ACC112 (cell line): ENCODE measurements at regions not wholly inside any gene's neighbourhood (a gene's known extent, or its start where the extent isn't known, plus 50 kb on each side); places are given as distances from the start of the nearest gene placed in this dataset.

ENCODE experiments used
- H2AFZ ChIP-seq: fragments of 200-600 bp; sonication (generic); one replicate; pipeline ENCODE4 v1.6.0; 2017; ENCODE audit warnings: antibody characterized with exemption, low read length; ENCODE audit not compliant: unreplicated experiment
- H3K27ac ChIP-seq: fragments of 200-600 bp; sonication (generic); 2 replicates; pipeline ENCODE4 v1.5.1; 2014; ENCODE audit warnings: low read depth, mild to moderate bottlenecking, antibody characterized with exemption, low read length, moderate library complexity
- H3K27me3 ChIP-seq: fragments of 200-600 bp; sonication (generic); 2 replicates; pipeline ENCODE4 v1.6.1; 2014; ENCODE audit warnings: mild to moderate bottlenecking, antibody characterized with exemption, low read length, moderate library complexity, mixed read lengths; ENCODE audit not compliant: insufficient read depth
- H3K36me3 ChIP-seq: fragments of 200-600 bp; sonication (generic); 2 replicates; pipeline ENCODE4 v1.6.1; 2016; ENCODE audit warnings: mild to moderate bottlenecking, antibody characterized with exemption, low read length, moderate library complexity, mixed read lengths; ENCODE audit not compliant: insufficient read depth
- H3K4me1 ChIP-seq: fragments of 200-600 bp; sonication (generic); one replicate; pipeline ENCODE4 v1.6.1; 2016; ENCODE audit warnings: low read length, mixed read lengths; ENCODE audit not compliant: insufficient read depth, unreplicated experiment, control insufficient read depth
- H3K4me3 ChIP-seq: fragments of 200-600 bp; sonication (generic); 2 replicates; pipeline ENCODE4 v1.5.1; 2014; ENCODE audit warnings: mild to moderate bottlenecking, low read depth, low read length
- H3K79me2 ChIP-seq: fragments of 200-600 bp; sonication (generic); one replicate; pipeline ENCODE4 v1.6.0; 2016; ENCODE audit warnings: low read length; ENCODE audit not compliant: control insufficient read depth, unreplicated experiment, insufficient read depth

DNA sequence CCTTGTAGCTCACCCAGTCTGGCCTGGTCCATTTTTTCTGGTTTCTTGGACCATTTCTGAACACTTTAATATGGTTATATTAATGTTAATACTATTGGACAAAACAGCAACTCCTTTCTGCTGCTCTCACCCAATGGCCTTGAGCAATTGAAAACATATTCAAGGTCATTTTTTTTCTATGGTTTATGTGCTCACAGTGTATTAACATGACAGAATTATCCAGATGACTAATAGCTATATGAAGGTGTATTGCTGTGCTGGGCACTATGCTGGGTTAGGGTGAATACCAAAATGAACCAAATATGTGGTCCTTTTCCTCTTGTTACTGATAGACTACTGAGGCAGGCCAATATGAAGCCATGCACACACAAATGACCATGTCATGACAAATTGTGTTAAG lies 591.6 kb upstream of the PLXNA2 start:
- no peaks in the 10 kb centered on the region for H3K36me3 ChIP-seq

DNA sequence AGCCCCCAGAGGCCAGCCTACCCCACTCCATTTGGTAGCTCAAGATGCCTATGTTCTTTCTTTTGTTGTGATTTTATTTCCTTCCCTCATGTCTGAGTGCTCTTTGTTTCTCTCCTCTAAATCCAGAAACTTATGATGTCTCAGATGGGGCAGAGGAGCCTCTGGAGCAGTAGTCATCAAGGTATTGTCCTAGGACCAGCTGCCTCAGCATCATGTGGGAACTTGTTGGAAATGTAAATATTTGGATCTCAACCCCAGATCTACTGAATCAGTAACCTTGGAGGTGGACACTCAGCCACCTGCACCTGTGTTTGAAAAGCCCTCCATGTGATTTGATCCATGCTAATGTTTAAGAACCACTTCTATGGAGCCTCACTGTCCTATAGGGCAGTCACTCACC lies 593.1 kb upstream of the PLXNA2 start:
- no peak overlapping the region for H3K4me3 ChIP-seq
- H3K27ac ChIP-seq = no peak overlapping the region
- H3K4me1 ChIP-seq = no peaks in the 10 kb centered on the region
- H2AFZ ChIP-seq = no peak overlapping the region
- no peaks in the 10 kb centered on the region for H3K36me3 ChIP-seq
- H3K79me2 ChIP-seq = no peaks in the 10 kb centered on the region
- no peaks in the 10 kb centered on the region for H3K27me3 ChIP-seq

More for the DNA sequence above, 591.6 kb upstream of the PLXNA2 start:
- H3K4me3 ChIP-seq = no peak overlapping the region
- H3K79me2 ChIP-seq = no peaks in the 10 kb centered on the region
- no peaks in the 10 kb centered on the region for H3K27me3 ChIP-seq
- H2AFZ ChIP-seq = no peak overlapping the region
- H3K27ac ChIP-seq = no peak overlapping the region
- H3K4me1 ChIP-seq = no peaks in the 10 kb centered on the region

DNA sequence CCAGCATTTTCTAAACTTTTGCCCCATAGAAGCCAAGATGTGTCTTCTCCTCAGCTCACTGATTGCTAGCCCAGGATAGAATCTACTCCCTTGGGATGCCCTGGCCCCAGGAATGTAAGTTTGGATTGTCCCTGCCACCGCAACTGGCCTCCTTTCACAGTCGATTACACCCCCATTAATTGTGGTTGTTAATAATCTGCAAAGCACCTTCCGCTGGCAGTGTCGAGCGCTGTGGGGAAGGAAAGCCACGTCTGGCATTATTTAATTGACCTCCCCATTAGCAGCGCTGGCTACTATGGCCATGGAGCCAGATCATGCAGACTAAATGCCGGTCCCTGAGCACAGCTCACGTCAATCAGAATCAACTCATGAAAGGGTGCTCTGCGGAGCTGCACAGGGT lies 597.3 kb upstream of the PLXNA2 start:
- Histone ChIP-seq H3K4me3 (no peak overlapping the region), H3K36me3 (no peaks in the 10 kb centered on the region), H3K27ac (no peak overlapping the region), H3K79me2 (no peaks in the 10 kb centered on the region), H3K4me1 (no peaks in the 10 kb centered on the region), H3K27me3 (no peaks in the 10 kb centered on the region), H2AFZ (no peak overlapping the region)

DNA sequence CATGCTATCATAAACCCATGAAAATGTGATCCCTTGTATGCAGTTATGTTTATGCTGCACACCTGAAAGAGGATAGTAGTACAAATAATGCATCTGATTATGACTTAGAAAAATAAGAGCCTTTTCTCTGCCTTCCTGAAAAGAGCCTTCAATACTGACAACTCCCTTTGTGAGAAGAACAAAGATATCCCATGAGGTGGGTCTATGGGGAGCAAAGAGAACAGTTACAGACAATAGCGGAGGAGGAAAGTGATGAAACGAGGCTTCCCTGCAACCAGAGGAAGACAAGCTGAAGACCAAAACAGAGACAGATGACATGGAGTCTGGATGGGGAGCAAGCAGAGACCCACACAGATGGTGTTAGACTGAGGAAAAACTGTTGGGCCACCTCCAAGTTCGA lies 598.3 kb upstream of the PLXNA2 start:
- Histone ChIP-seq H3K4me3 (no peak overlapping the region), H3K79me2 (no peaks in the 10 kb centered on the region), H3K36me3 (no peaks in the 10 kb centered on the region), H3K27ac (no peak overlapping the region), H2AFZ (no peak overlapping the region), H3K4me1 (no peaks in the 10 kb centered on the region), H3K27me3 (no peaks in the 10 kb centered on the region)

DNA sequence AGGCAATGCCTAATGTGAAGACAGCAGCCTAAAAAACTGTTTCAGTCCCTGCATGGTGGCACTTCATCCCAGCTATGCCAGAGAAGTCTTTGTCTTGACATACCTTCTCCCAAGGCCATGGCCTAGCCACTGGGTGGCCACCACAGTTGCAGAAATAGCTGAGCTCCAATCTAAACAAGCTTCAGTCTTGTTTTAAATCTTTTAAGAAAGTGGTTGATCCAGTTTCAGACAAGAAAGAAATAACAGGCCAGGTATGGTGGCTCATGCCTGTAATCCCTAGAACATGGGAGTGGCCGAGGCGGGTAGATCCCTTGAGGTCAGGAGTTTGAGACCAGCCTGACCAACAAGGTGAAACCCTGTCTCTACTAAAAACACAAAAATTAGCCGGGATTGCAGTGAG lies 600.0 kb upstream of the PLXNA2 start:
- Histone ChIP-seq H3K79me2 (no peaks in the 10 kb centered on the region), H3K4me1 (no peaks in the 10 kb centered on the region), H3K27me3 (no peaks in the 10 kb centered on the region), H3K27ac (no peak overlapping the region), H3K4me3 (no peak overlapping the region), H3K36me3 (no peaks in the 10 kb centered on the region), H2AFZ (no peak overlapping the region)

DNA sequence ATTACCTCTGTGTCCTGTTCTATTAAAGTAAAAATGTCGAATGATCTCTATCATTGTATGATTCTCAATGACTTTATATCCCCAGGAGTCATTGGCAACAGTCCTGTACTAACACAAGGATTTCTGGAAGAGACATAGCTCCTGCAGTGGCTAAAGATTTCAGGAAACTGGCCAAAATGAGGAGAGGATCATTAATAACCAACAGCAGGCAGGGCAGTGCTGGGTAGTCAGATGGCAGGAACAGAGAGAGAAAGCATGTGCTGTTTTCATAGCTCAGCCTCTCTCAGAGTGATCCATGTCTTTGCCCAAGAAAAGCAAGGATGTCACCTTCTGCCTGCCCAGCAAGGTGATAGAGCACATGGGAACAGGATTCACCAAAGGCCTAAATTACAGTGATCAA lies 604.7 kb upstream of the PLXNA2 start:
- no peak overlapping the region for H3K4me3 ChIP-seq

DNA sequence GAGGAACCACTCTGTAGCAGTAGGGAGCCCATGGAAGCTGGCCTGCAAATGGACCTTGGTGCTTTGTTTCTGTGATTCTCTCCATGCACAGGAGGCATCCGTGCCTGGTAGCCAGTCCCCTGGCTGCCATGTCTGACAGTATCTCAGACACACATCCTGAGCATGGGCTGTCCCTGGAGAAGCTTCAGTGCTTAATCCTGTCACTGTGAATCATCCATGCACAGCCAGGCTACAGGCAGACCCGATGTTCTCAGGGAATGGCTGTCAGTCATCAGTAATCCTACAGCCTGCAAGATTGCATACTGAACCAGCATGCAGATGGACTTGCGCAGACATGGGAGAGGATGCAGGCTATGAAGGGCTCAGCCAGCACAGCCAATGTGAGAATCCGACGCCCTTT lies 606.3 kb upstream of the PLXNA2 start:
- no peaks in the 10 kb centered on the region for H3K27me3 ChIP-seq
- H3K4me3 ChIP-seq = no peak overlapping the region
- no peak overlapping the region for H3K27ac ChIP-seq
- no peak overlapping the region for H2AFZ ChIP-seq
- no peaks in the 10 kb centered on the region for H3K79me2 ChIP-seq
- no peaks in the 10 kb centered on the region for H3K4me1 ChIP-seq
- H3K36me3 ChIP-seq = no peaks in the 10 kb centered on the region

More for the DNA sequence above, 604.7 kb upstream of the PLXNA2 start:
- Histone ChIP-seq H3K4me1 (no peaks in the 10 kb centered on the region), H3K27me3 (no peaks in the 10 kb centered on the region), H3K27ac (no peak overlapping the region), H3K79me2 (no peaks in the 10 kb centered on the region), H2AFZ (no peak overlapping the region), H3K36me3 (no peaks in the 10 kb centered on the region)

DNA sequence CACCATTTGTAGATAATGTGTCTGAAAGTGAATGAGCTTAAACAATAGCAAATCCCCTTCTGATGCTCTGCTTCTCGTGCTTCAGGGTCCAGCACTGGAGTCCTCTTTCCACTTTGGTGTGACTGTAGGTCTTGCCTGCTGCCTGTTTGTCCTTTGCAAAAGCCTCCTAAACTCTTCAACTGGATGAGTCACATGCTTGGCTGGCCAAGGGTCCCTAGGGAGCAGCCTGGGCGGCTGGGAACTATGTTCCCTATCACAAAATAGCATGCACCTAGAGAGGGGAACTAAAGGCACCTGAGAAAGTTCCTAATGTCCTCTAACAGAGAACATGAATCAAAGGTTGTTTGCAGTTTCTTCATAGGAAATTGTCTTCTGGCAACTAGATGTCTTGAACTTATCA lies 607.2 kb upstream of the PLXNA2 start:
- Histone ChIP-seq H3K27ac (no peak overlapping the region), H3K79me2 (no peaks in the 10 kb centered on the region), H3K27me3 (no peaks in the 10 kb centered on the region), H3K4me3 (no peak overlapping the region), H3K4me1 (no peaks in the 10 kb centered on the region), H3K36me3 (no peaks in the 10 kb centered on the region), H2AFZ (no peak overlapping the region)

DNA sequence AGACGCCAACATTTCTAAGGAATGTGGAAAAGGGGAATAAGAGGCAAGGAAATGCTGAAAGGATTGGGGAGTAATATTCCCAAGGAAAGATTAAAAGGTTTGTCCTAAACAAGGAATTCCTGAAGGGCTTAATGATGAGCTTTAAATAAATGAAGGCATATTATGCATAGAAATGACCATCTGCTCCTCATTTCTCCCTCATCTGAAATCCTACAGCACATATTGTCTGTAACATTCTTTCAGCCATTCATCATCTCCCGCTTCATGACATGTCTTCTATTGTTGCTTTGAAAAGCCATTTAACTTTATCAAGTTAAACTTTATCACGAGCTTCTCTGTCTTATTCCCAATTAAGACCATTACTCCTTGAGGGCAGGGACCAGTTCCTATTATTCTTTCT lies 608.7 kb upstream of the PLXNA2 start:
- Histone ChIP-seq H3K36me3 (no peaks in the 10 kb centered on the region), H3K79me2 (no peaks in the 10 kb centered on the region), H2AFZ (no peak overlapping the region), H3K4me3 (no peak overlapping the region), H3K4me1 (no peaks in the 10 kb centered on the region), H3K27ac (no peak overlapping the region), H3K27me3 (no peaks in the 10 kb centered on the region)

DNA sequence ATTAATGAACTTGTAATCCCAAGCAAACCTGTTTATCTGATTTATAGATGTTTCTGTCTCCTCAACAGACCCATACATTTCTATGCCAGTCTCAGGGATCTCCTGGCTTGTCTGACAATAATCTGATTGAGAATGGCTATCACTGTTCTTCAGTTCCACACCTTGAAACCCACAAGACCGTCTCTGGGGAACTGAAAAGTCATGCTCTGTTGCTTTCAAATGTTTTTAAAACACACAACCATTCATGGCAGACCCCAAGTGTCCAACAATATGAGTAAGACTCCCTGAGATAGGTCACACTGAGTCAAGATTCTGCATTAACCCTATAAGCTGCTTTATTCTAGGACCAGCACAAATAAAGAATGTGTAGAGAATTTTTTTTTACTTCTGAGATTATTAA lies 611.2 kb upstream of the PLXNA2 start:
- Histone ChIP-seq H3K79me2 (no peaks in the 10 kb centered on the region), H3K36me3 (no peaks in the 10 kb centered on the region), H3K27me3 (no peaks in the 10 kb centered on the region), H3K4me3 (no peak overlapping the region), H3K27ac (no peak overlapping the region), H2AFZ (no peak overlapping the region), H3K4me1 (no peaks in the 10 kb centered on the region)

DNA sequence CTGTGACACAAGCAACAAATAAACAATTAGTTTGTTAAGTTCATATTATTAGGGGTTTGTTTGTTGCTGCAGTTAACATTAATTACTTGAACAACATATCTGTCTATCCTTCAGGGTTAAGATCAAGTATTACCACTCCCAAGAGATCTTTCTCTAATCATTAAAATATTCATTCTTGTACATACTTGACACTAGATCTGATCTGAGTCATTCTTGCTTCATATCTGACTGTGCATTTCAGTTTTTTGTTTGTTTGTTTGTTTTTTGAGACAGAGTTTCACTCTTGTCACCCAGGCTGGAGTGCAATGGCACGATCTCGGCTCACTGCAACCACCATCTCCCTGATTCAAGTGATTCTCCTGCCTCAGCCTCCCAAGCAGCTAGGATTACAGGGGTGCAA lies 613.3 kb upstream of the PLXNA2 start:
- Histone ChIP-seq H2AFZ (no peak overlapping the region), H3K79me2 (no peaks in the 10 kb centered on the region), H3K27ac (no peak overlapping the region), H3K4me1 (no peaks in the 10 kb centered on the region), H3K27me3 (no peaks in the 10 kb centered on the region), H3K4me3 (no peak overlapping the region), H3K36me3 (no peaks in the 10 kb centered on the region)

DNA sequence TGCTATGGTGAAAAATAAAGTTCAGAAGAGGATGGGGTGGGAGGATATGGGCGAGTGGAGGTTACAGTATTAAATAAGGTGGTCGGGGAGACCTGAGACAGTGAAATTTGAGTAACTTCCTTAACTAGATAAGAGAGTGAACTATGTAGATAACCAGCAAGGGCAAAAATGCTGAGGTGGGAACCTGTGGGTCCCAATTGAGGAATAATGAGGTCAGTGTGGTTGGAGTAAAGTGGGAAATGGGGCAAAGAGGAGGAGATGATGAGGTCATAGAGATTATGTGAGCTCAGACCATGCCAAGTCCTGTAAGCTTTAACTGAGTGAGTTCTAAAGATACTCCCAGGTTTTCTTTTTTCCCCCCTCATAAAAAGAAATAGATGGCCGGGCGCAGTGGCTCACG lies 614.6 kb upstream of the PLXNA2 start:
- no peak overlapping the region for H3K4me3 ChIP-seq
- no peak overlapping the region for H2AFZ ChIP-seq
- H3K79me2 ChIP-seq = no peaks in the 10 kb centered on the region
- no peaks in the 10 kb centered on the region for H3K27me3 ChIP-seq
- H3K27ac ChIP-seq = no peak overlapping the region
- no peaks in the 10 kb centered on the region for H3K36me3 ChIP-seq
- H3K4me1 ChIP-seq = no peaks in the 10 kb centered on the region
